ENCODE measurements at regions not wholly inside any gene's neighbourhood (a gene's known extent, or its start where the extent isn't known, plus 50 kb on each side); places are given as distances from the start of the nearest gene placed in this dataset.

DNA sequence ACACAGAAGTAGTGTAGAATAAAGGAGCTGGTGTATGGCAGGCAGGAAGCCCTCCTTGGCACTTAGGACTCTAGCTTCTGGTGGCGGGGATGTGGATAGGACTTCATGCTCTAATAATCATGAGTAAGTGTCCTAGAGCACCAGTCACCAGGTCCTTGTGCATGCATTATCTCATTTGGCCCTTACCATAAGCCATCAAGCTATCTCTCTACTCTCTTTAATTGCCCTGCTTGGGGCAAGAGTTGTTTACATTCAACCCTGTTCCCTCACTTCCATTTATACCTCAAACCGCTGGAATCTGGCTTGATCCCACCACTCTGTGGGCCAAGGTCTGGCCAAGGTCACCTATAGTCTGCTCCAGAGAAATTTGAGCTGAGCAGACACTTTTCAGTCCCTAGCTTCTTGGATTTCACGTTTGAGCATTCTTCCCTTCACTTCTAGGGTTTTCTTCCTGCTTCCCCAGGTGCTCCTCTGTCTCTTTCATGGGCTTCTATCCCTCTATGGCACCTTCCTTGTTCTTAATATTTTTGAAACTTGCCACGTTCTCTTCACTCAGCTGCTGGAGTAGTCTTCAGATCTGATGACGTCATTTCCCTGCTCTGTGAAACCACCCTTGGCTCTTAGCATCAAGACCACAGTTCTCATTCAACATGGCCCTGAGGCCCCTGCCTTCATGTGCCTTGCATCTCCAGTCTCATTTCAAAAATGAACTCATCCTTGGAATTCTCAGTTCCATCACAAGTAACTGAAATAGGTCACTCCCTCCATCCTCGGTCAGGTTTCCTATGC lies 94.9 kb upstream of the GATA6 start:
- DNase-seq, result no peak

DNA sequence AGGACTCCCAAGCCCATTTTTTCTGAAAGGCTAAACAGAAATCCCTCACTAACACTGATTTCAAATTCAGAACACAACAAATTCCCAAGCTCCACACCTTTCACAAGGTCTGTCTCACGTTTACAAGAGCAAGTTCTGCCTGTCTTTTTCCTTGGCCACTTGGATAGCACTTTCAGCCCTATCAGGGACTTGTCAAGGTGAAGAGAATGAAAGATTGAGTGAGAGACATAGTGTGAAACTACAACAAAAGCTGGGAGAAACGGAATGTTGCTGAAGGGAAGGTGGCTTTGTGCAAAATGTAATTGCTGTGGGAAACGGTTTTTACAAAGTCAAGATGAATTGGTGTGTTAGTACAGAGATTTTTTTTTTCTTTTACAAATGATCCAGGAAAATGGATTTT lies 89.4 kb upstream of the GATA6 start:
- no peak for DNase-seq

DNA sequence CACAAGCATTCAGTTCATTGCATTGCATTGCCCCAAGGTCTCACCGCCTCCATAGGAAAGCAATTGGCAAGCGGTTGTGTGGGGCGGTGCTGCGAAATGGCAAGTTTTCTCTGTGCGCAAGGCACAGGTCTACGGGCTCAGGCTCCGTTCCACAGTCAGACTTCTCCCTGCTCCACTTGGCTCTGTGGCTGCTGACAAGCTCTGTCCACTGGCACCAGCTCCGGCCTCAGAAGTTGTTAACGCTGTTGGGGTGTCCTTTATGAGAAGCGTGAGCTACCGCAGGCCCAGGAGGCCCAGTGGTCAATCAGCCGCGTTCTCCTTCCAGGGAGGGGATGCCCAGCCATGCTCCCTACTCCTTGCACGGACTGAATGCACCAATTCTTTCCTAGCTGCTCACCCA lies 87.0 kb upstream of the GATA6 start:
- no peak for DNase-seq

DNA sequence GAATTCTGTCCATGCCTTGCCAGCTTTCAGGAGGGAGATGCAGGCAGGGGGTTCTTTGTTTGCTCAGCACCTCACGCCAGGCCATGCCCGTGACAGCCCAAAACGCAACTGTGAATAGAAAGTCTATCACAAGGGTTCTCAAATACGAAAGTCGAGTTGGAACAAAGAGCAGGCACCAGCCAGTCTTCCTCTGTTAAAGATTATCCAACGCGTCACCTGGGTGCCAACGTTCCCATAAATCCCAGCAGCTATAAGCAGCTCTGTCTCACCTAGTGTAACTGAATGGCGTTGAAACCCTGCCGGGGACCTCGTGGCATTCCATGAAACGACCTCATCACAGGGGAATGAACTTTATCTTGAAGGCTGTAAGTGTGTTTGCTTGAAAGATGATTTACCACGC lies 84.8 kb upstream of the GATA6 start:
- DNase-seq, result no peak

DNA sequence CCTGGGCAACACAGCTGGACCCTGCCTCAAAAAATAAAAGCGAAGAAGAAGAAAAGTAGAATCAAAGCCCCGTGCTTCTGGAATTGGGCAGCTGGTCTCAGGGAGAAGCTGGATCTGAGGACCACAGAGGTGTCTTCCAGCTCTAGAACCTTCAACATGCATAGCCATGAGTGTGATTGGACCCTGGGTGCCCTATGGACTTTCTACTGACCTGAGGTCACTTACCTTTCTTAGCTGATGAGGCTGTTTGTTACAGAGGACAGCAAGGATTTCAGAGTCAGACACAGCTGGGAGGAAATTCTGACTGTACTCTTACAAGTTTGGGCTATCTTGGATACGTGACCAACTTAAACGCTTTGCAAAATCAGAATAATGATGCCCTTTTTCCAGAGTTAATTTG lies 82.4 kb upstream of the GATA6 start:
- DNase-seq, result no peak

DNA sequence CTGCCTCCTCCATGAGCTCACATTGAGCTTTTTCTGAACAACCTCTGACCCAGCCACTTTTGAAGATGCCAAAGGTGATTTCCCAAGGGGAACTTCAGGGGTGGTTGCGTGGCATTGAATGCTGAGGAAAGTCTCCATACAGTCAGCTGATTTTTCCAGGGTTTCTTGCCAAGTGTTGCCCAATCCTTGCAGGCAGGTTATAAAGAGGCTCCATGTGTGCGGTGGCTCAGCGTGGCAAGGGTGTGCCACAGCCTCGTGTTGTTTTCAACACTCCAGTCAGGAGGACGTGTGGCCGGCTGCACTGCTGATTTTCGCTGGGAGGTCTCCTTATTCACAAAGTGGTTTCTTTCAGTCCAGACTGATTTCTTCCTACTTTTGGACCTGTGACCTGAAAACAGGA lies 81.4 kb upstream of the GATA6 start:
- DNase-seq, result no peak

DNA sequence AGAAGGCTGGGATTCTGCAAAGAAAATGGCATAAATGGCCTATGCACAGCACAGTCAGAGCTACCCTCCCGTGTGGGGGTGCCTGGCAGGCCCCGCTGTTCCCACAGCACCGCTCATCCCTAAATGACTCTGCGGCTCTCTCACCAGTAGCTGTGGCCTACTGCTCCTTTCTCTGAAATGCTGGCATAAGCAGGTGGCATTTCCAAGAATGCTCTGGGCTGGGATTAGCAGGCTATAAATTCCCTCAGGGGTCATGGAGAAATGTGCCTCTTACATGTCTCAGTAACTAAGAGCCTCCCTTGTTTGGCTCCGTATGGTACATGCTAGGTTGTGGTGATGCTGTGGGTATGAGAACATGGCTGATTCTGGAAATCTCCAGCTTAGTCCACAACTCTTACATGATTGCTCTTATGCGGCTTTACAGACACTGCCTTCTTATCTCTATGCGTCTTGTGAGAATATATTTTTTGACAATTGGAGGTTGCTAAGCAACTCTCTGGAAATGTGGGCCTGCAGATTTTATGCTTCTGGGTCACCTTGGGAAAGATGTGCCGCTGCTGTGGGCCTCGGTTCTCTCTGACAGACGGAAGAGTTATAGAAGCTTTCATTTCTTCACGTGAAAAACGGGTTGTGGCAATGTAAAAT lies 80.3 kb upstream of the GATA6 start:
- no peak for DNase-seq

DNA sequence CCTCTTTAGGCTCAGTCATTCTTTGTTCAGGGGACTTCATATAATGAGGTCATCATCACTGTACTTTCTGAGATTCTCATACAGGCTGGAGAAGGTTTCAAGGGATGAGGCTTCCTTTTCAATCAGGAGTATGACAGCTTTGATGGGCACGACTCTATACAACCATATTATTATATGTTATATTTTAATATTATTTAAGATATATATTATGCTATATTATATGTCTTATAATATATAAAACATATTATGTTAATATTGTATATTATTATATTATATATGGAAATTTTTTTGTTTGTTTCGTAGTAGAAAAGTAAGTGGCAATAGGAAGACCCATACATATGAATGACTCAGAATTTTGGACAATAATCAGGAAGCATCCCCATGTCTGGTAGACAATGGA lies 78.0 kb upstream of the GATA6 start:
- DNase-seq, result no peak

DNA sequence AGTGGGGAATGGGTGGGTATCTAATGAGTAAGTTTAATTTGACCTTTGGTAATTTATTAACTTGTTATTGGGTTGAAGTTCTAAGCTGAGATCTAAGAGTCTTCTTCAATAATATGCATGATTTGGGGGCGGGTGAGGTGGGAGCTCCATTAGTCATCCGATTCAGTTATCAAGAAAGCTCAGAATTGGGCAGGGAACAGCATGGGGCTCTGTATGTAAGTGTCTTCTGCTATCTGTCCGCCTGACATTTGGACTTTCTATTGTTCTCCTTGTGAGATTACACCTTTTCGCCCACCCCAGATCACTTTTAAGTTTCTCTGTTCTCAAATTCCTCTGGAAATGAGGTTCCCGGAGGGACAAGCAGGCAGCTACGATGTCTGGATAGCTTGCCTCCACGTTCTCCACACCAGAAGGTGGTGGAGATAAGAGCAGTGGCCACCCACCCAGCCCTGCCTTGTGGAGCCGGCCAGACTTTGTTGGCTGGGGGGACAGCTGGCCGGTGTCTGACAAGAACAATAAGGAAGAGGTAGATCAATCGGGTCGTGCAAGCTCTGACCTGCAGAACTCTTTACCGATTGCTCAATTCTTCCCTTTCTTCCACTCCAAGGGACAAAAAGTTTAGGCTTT lies 75.5 kb upstream of the GATA6 start:
- no peak for DNase-seq

DNA sequence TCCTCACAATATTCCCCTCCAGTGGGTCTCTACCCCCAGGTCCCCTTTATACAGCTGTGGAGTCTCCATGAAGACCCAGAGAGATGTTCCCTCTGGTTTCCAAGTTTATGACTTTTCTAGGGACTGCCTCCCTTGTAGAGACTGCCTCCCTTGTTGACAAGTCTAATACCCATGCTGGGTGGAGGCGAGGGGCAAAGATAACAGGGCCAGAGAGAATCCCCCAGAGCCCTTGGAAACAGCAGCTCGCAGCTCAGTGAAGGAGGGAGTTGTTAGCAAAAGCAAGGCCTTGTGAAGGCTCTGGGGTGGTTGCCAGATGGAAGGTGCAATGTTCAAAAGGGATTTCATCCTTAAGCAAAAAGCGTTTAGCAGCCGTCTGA lies 75.0 kb upstream of the GATA6 start:
- no peak for DNase-seq

DNA sequence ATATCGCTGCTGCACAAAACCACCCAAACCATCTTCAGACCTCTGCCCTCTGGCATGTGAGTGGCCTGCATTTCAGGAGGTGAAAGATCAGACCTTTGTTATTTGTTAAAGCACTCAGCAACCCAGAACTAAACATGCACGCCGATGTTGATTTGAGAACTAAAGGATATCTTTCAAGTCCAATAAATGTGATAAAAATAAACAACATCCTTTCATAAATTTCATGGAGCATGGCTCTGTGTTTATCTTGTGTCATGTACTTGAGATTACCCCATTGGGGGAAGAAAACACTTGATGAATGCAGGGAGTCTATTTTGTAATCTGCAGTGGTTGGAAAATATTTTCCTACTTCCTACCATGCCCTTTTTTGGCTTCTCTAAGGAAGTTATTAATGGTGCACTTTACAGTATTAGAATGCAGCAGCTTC lies 70.8 kb upstream of the GATA6 start:
- no peak for DNase-seq

DNA sequence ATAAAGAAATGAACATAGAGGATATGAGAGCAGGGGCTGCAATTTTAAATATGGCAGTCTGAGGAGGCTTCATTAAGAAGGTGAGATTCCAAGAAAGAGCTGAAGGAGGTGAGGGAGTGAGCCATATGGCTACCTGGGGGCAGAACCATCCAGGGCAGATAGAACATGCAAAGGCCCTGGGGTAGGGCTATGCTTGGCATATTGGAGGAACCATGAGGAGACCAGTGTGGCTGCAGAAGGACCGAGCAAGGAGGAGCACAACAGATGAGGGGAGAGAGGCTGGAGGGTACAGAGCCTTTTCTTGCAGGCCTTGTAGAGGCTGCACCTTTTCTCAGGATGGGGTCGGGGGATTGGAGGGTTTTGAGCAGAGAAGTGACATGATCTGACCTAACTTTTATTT lies 69.5 kb upstream of the GATA6 start:
- no peak for DNase-seq

DNA sequence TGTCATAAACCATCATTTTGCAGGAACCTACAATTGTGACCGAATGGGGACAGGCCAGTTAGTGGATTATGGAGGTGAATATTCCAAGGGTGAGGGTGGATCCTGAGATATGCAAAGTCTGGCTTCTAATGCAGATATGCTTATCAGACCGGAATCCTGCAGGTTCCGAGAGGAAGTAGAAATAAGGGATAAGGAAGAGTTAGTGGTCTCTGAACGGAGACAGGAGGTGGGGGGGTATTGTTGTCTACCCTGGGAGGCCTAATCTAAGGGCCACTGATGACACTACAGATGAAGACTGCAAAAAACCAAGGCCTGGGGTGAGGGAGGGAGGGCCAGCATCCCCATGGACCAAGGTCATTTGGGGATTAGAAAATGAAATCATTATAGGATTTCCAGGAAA lies 67.7 kb upstream of the GATA6 start:
- DNase-seq, result no peak

DNA sequence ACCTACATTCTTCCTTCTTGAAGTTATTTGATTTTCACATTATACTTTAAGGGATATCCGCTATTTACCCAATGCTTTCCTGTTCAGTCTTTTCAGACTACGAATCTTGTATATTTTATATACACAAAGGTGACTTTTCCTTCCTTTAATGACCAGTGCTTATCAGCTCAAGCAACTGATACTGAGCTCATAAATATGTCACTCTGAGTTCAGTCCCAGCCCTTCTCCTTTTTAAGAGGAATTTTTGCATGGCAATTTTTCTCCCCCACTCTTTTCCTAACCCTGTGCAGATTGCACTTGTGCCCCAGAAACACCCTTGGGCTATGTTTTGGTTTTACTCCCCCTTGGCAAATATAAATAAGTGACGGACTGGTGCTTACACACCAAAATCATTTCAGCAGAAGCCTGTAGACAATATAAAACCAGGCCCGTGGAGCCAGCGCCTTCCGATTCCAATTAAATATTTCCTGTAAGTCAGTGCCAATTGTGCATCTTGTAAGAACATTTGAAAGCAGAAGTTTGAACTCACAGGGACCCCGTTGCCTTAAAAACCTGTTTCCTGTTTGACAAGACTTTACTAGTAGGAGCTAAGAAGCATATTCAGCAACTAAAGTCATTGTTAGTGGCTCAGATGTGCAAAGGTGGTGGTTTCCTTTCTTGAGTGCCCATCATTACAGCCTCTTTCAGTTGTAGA lies 66.3 kb upstream of the GATA6 start:
- no peak for DNase-seq

DNA sequence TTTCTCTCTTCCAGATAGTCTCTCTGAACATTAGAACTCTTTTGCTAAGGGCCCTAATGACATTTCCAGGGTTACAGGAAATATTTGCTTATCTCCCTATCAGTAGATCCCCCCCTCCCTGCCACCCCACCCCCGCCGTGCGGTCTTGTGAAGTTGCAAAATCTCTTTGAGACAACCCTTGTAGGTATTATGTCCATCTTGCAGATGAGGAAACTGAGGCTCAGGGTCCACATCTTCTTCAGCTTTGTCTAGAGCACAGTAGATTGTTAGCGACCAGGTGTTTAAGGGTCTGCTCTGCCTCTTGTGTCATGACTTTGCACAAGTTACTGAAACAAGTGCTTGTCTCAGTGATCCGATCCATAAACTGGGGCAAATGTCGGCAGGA lies 65.8 kb upstream of the GATA6 start:
- no peak for DNase-seq

DNA sequence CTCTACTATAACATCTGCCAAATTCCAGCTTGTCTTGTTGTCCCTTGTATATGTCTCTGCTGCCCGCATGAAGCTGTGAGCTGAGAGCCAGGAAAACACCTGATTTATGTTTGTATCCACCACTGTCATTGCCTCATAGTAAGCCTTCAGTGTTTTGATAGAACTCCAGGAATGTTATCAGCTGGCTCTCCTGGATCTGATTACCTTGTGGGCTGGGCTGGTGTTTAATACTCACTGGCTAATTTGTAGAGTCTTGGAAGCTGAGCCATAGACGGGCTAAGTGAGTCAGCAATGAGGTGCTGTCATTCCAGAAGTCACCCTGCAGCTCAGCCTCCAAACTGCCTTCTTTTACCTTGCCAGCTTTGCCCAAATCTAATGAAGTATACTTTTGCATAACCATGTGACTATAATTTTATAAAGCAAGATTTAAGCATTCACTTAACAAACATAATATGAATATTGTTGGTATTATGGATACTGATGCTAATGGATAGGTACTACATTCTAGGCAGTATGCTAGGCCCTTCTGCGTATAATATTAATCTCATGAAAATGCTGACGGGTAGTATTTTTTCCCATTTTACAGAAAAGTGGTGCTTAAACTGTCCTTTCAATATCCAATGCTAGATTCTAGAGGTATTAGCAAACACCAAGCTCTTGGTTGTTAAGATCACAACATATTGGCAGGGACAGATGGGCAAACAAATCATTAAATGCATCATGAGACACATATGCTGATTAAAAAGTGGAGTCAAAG lies 62.7 kb upstream of the GATA6 start:
- DNase-seq, result peak; percentile 8

DNA sequence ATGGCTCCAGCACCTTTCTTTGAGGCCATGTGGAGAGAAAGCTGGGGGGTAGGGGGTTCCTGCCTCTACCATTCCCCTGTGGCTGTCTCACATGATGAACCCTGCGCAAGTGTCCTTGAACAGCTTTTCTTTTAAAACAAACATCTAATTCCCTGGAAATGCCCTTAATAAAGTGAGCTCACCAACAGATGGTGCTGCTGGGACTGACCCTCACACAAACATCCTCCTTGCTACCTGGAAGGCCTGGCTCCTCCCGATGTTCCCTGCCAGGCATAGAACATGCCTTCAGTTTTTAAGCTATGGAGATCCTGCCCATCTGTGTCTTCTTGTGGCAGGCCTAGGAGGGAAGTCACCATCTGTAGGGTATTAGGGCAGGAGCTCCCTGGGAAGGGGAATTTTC lies 60.7 kb upstream of the GATA6 start:
- DNase-seq, result peak; percentile 1

DNA sequence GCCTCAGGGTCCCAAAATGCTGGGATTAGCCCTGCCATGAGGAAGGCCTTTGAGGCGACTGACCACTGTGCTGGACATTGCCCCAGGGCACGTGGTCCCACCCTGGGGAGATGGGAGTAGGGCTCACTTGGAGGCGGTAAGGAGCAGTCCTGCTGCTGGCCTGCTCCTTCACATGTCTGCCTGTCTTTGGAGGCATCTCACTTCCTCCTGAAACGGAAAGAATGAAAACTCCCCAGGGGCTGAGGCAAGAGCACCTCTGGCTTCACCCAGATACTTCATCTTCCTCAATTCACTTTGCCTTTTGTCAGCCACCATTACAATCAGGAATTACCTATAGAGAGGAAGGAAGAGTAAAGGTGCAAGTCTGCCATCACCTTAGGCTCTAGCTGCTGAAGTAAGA lies 59.9 kb upstream of the GATA6 start:
- DNase-seq, result no peak

DNA sequence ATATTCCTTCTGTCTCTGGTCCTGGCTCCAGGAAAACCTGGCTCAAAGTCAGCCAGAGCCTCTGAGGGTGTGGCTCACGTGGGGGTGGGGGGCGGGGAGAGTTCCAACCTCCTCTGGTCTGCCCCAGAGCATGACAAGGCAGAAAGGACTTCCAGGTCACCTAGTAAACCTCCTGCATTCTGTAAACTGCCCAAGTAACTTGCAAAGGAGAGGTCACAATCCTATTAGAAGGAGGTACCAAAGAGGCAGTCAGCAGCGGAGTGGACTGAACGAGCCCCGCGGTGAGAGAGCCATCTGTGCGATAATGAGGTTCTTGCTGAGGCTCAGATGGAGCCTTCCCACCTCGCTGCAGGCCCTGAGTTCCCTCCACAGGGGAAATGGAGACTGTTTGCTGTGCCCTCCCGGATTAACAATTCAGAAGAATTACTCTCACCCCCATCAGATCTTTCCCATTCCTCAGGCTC lies 58.9 kb upstream of the GATA6 start:
- no peak for DNase-seq

DNA sequence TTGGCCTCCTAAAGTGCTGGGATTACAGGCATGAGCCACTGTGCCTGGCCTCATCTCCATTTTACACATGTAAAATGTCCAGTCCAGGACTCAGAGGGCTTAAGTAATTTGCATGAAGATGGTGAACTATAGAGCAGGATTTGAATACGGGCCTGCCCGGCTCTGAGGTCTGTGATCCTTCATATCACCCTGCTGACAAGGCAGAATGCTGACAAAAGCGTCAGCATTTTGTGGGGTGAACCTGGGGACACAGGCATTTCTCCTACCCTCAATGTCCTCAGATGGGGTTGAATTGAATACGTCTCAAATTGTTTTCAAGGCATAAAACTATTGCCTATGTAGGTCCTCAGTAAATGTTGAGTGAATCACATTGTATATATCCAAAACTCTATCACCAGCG lies 57.2 kb upstream of the GATA6 start:
- no peak for DNase-seq

DNA sequence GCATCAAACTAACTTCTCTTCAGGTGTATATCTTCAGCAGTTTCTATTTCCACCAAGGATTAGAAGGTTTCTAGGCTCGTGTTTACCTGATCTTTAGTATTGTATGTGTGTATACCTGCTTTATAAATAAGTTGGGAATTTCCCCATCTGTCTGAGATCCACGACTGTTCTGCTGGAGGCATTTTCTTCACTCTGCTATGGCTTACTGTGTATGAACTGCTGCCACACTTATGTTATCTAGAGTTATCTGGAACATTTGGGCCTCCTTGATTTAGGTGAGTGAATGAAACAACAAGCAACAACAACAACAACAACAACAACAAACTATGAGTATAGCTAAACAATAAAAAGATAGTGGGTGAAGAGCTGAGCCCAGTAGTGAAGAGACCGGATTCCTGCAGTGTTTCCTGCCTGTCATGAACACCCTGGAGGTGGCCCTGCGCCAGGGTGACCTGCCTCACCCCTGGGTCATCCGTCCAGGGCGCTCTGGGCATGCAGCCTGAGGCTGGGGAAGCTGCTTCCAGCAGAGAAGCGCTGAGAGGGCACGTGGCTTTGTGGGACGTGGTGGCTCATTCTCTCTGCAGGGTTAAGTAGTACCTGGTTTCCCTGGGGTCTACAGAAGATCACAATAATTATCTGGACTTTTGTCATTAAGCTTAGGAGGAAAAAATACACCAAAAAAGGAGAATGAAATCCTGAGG lies 56.1 kb upstream of the GATA6 start:
- DNase-seq, result no peak
